CMK (cell line): ENCODE measurements at regions not wholly inside any gene's neighbourhood (a gene's known extent, or its start where the extent isn't known, plus 50 kb on each side); places are given as distances from the start of the nearest gene placed in this dataset.

Source experiments
- DNase-seq: peaks from one replicate; pipeline ENCODE4 v3.0.0-alpha.2; 2010; ENCODE audit warnings: low read depth

DNA sequence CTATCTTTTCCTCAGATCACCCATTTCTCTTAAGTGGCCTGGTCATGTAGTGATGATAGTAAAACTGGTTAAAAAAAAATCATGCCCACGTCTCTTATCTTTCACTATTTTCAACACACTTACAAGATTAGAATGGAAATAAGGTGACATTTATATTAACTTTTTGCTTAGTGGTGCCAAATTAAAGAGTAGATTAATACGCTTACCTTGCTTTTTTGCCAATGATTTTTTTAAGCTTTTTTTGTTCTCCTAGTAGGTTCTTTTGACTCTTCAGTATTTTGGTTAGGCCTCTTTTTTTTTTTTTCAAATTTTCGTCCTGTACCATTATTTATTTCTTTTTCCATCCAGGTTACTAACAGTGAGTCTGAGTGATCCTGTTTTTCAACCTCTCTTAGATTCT, 147.9 kb downstream of the PTCSC3 start:
- no peak for DNase-seq

DNA sequence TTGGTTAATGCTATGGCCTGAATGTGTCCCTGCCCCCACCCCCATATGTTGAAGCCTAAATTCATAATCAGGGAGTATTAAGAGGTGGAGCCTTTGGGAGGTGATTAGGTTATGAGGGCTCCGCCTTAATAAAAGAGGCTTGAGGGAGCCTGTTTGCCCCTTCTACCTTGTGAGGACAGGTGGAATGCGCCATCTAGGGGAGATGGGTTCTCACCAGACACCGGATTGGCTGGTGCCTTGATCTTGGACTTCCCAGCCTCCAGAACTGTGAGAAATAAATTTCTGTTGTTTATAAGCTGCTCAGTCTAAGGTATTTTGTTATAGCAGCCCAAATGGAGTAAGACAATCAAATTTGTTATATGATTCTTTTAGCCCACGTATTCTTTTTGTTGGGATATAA, 148.3 kb downstream of the PTCSC3 start:
- DNase-seq, result no peak

DNA sequence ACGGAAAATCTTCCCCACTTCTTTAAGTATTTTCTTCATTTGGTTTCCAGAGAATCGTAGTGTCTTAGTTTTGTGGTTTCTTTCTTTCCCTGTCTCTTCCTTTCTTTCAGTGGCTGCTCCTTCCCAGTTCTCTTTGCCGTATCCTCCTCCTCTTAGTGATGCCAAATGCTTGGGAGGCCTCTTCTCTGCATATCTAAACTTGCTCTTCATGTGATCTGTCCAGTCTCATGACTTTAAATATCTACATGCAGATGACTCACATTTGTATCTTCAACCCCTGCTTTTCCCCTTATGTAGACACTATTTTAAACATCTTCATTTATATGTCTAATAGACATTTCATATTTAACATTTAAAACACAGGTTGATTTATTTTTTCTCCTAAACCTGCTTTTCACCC, 149.2 kb downstream of the PTCSC3 start:
- DNase-seq, result no peak

DNA sequence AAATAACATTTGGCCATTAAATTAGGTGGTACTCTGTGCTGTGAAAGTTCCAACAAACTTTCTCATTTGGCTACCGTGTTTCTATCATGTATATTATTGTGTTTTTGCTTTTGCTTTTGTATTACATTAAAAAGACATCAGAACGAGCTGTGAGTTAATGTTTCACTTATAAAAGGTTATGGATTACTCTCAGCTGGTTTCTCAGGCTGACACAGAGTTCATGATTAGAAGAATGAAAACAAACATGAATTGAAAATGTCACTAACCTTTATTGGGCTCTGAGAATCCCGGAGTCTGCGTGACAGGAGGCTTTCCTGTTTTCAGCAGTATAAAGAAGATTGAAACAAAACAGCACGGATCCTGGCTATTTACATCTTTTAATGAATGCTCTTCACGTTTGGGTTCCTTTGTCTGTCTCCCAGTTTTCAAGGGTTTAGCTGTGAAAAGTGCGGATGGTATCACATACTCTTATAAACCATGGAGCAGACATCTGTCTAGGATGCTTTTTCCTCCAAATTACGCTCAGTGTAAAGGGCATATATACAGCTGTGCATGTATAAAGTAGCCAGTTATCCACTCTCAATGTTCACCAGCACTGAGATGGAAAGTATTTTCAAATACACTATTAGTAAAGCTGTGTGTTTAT, 153.6 kb downstream of the PTCSC3 start:
- DNase-seq, result no peak

DNA sequence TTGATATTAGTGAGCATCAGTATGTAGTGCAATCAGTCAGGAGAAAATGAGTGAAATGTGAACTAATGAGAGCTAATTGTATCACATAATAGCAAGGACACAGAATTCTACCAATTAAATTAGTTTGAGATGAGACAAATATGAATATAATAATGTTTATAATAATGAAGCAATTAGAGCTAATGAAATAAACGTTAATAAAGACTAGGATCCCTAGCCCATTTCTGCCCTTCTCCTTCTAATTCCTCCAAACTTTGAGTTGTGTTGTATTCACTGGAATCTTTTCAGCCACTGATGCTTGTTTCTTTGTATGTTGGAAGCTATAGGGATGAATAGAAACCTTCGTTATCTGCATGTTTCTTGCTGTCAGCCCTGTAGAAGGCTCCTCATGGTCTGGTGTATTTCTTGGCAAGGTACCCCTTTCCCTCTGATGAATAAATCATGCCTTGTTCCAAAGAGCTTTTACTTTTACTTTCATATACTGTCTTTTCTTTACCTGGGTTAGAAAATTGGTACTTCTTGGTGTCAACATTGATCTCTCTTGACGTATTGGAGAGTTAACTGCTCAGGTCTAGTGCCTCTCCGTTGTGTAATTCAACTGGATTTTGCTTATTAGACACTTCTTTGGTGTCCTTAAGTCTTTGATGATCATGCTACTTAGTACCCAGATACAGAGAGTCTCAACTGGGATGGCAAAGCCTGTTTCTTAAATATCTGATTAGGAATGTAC, 154.8 kb downstream of the PTCSC3 start:
- DNase-seq, result no peak

DNA sequence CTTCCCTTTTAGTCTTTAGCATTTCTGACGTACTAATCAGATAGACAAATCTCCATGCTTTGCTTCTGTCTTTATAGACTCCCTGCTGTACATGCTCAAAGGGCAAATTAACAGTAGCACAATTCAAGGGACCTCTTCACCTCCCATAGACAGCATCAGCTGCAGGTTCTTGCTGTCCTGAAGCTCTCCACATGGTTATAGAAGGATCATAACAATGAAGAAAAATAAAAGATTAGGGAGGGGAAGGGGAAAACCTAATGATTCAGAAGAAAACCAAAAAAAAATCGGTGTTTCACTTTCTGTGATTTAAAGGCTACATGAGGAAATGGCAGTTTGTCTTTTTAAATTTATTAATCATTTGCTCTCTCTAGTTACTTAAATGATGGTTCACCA, 155.5 kb downstream of the PTCSC3 start:
- DNase-seq, result no peak

DNA sequence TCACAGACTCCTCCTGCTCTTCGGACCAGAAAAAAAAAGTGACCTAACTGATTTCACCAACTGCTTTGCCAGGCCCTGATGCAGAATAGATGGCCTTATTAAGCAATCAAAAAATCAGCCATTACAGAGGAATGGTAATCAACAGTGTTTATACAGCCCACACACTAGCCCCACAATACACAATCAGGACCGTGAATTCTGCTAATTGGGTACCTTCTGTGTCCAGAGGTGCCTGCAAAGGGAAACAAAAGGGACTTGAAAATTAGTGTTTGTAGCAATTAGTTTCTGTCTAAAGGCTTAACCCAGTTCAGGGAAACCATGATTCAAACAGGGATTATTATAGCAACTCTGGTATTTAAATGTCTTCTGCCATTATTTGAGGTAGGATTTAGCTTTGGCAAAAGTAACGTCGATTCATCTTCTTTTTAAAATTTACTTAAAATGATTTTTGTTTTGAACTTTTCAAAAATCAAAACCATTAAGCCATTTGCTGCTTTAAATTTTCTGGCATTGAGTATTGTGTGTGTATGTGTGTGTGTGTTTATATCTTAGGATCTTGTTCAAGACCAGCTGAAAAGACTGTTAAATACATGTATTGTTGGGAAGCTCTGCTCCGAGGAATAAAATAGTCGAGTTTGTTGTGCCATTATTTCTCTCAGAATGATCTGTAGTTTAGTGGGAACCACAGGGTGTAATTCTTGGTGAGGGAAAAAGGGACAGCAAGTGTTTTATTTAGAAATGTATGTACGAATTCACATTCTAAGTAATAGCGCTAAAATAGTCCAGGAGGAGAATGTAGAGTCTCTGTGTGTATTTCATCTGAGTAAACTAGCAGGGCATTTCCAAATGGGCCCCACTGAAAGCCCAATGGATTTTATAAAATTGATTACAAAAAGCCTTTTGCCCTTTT, 156.1 kb downstream of the PTCSC3 start:
- no peak for DNase-seq

DNA sequence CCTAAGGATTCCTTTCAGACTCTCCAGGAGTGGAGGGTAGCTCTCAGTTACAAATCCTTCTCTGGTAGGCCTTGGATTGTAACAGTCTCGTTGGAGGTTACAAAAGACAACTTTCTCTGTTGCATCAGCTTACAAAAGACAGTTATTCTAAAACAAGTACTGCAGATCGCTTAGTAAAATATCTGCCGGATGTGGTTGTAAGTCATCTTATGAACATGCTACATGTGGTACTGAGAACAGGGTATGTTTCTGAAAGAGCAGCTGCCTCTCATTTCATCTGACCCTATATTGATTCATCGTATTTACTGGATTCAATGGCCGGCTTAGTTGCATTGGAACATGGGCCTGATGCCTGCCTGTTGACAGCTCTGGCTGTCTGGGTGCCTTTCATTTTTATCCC, 157.4 kb downstream of the PTCSC3 start:
- DNase-seq, result no peak

DNA sequence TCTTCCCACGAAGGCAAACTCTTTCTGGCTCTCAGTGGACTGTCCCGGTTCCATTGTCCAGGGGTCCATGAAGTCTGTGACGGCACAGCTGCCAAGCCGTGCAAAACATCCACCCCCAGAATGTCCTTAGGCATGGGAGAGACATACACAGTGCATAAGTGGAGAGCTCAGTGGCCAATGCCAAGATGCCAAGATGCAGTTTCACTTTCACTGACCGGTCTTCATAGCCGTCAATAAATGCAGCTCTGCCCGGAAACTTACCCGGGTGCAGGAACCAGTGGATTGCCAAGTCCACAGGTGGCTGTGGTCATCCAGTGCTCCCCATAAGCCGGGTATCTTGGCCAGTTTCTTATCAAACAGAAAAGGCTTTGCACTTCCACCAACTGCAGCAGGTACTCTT, 162.3 kb downstream of the PTCSC3 start:
- no peak for DNase-seq

DNA sequence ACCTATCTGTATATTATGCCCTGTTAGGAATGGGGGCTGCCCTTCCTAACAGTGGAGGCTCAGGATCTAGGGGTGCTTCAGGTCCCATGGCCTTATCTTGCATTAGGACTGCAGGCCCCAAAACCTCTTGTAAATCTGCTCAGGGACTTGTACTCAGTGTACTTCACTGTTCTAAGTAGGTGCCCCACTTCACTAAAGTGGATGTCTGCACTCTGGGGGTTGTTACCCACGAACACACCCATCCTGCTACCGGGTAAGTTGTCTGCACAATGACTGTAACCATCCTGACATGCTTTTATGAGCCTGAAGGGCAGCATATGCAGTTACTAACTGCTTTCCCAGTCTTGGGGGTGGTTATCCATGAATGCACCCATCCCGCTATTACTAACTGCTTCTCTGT, 163.0 kb downstream of the PTCSC3 start:
- DNase-seq, result no peak

DNA sequence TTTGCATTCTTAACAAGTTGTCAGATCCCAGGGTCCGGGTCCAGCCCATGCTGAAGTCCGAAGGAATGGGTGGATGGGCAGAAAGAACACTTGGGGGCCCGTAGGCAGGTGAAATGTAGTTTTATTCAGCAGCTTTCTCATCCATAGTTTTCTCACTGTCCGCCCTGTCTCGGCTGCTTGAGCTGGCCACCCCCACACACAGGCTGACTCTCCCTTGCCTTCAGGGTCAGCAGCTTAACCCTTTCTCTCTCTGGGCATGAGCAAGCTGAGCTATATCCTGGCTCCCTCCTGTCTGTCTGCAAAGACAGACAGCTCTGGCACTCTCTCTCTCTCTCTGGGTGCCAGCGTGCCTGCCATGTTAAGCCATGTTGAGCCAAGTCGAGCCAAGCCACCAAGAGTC, 163.9 kb downstream of the PTCSC3 start:
- no peak for DNase-seq

DNA sequence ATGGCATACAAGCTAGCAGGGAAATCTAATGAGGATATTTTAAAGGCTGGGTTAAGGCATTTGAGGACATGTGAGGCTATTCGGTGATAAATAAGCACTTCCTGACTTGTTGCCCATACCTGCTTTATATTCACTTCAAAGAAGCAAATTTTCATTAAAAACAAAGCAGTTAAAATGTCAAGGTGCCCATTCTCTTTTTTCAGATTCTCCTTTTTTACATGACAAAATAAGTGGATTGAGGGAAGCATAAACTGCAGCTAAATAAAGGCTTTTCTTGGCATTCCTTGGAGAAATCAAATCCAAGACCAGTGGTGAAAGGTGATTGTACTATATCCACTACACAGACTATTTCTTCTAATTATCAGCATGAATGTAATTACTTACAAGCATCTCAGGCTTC, 166.9 kb downstream of the PTCSC3 start:
- no peak for DNase-seq

DNA sequence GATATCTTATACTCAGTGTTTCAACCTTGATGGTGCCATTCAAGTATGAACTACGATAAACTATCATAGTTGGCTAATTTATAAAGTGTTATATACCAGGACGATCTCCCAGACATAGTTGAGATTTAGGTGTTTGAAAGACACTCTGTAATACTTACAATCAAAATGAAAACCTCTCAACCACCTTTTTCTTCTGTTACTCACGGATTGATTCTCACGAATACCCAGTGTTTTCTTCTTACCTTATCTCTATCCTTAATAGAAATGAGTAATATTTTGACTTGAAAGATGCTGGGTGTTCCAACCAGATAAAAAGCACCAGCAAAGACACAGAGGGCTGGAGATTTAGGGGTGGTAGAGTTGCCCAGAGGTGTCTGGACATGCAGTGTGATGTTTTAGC, 169.9 kb downstream of the PTCSC3 start:
- no peak for DNase-seq

DNA sequence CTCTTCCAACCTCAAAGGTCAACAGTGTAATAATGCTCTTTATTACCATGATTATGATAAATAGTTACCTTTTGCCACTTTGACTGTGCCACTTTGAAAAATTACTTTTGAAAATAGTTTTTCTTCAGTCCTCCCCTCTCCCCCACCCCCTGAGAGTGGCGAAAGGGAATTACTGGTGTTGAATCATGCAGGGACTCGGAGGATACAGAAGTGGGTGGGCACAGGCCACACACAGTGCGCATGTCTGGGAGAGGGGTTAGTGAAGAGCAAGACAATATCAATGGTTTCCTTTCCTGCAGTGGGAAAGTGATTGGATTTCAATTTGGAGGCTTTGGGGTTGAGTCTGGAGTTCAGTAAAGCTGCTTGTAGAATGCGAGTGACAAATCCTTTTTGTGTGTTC, 170.9 kb downstream of the PTCSC3 start:
- no peak for DNase-seq

DNA sequence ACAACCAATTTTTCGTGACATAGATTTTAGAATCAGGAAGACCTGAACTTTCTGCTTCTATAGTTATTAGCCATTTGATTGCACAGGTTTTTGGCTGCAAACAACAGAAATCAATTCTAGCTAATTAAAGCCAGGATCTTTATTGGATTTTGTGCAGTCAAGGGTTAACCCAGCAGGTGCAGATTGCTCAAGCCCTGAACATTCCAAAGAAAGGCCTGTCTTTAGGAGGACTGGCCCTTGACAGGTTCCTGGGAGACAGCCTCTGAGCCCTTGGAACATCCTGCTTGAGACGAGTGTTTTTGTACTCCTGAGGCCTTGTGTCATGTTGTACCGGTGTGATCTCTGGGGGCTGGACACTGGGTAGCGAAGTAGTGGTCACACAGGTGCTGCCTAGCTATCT, 174.6 kb downstream of the PTCSC3 start:
- DNase-seq, result no peak

DNA sequence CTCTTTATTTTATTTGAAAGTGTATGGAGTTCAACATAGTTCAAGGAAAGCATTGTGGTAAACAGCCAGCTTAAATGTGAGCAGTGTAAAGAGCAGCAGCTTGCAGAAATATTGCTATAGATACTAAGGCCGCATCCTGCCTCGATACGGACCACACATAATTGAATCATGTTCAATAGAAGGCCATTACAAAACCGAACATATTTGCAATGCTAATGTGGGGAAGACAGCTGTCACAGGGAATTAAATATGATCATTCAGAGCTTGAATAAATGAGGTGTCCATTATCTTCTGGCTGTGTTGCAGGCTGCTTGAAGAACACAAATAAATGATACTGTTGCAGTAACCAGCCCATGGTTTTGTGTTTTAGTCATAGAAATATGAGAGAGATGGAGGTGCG, 173.2 kb downstream of the BRMS1L start:
- no peak for DNase-seq

DNA sequence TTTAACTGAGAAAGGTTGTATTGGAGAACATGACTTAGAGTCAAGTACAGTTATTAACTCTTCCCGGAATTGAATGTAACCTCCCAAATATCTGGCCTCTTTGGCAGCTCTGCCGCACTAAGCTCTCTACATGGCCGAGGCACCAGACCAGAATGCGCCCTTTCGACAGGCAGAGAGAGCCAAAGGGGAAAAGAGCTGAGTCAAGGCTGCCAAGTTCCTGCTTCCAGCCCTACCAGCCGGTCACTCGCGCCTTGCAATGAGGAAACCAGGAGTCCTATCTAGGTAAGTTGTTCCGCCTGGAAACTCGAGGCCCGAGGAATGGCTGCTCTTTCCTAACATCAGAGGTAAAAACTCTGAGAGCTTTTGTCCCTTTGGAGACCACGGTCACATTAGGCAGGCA, 172.2 kb downstream of the BRMS1L start:
- DNase-seq, result no peak

DNA sequence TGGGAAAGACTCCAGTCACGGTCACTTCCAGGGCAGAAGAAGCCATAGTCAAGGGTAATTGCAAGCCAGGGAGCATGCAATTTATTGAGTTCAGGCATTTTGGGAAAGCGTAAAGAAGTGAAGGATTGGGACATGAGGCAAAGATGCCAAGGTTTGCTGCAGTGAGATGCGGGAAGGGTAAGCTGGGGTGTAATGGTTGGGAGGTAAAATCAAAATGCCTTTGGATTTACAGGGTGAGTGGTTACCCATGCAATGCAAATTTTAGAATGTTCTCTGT, 167.5 kb downstream of the BRMS1L start:
- DNase-seq, result no peak

DNA sequence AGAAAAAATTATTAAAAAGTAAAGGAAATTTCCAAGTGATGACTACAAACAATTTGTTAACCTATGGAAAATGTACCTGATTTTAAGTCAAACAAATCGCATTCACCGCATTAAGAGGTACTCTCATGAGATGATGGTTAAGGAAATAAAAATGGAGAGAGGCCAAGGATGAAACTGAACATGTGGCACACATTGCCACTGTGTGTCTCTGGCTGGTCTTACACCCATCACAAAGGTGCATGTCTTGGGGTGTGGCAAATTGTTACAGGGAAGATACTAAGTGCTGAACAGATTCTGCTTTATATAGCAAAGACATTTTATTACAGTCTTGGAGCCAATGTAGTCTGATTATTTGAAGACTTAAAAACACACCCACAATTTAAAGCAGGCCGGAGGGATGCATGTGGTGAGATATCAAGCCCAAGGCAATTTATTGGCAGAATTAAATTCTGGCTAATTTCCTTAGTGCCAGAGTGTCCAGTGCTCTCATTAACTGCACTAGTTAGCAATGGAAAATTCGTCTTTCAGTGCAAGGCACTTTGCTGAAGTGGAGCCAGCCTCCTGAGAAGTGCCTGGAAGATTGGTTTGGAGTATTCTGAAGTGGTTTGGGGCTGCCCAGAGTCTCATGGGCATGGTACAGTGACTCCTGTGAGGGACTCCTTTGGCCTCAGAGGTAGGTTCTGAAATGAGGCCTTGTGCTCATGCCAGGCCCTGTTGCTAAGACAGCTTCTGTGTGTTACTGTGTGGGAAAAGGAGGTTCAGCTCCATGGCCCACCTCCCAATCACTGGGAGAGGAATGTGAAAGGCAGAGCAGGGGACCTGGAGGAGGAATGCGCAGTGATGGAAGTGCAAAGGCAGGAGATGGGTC, 166.9 kb downstream of the BRMS1L start:
- DNase-seq, result no peak

DNA sequence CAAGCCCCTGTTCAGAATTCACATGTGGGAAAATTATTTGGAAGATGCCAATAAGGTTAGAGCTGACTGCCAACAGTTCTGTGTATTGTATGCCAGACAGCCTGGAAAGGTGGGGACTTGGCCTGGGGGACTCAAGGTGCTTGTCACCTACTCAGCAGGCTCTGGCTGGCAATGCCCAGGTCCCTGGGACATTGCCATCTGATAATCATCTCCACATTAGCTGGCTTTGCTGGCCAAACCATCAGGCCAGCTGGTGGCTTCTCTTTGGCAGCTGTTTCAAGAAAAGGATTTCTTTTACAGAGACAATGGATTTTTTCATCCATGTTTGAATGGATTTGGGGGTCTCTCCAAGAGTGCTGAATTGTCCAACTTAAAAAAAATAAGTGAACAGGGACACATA, 165.2 kb downstream of the BRMS1L start:
- DNase-seq, result no peak

DNA sequence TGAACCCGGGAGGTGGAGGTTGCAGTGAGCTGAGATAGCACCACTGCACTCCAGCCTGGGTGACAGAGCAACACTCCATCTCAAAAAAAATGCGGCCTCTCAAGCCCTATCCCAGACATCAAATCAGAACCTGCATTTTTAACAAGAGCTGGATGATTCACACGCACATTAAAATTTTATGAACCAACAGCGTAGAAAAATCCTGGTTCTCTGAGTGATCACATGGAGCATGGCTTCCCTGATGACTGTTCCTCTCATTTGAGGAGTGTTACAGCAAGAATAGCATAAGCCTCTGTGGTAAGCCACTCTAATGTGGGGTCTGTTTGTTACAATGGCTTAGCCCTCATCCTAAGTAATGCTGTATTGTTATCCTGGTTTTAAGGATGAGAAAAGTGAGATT, 163.6 kb downstream of the BRMS1L start:
- DNase-seq, result no peak

DNA sequence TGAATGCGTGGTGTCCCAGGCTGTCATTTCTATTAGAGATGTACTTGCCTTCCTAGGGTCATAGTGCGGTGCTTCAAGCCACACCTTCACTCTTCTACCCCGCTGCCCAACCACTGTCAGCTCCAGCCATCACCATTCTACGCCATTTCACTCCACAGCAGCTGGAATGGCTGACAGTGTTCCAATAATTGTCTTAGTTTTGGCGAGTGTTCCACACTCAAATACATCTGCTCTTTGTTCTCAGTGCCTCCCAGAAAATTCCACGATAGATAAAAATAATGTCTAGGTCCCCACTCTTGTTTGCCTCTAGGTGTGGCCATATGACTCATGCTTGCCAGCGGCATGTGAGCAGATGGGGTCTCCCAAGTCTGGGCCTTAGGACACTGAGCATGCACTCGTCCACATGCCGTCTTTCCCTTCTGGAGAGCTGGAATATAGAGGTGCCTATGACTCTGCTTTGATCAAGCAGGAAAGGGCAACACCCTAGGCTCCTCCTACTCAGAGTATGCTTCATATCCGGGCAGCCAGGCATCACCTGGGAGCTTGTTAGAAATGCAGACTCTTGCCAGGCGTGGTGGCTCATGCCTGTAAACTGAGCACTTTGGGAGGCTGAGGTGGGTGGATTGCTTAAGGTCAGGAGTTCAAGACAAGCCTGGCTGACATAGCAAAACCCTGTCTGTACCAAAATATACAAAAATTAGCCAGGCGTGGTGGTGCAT, 163.0 kb downstream of the BRMS1L start:
- DNase-seq, result no peak
